H1 (cell line): ENCODE measurements at regions not wholly inside any gene's neighbourhood (a gene's known extent, or its start where the extent isn't known, plus 50 kb on each side); places are given as distances from the start of the nearest gene placed in this dataset.

Source experiments
- CTCF ChIA-PET: fragments of 300-600 bp; sonication (Branson Sonifier 250); formaldehyde crosslinking; loops from one replicate; lab custom pipeline; 2021; ENCODE audit not compliant: partially characterized antibody; lab: Charles Lee
- POLR2A ChIA-PET: fragments of 300-600 bp; sonication (Branson Sonifier 250); formaldehyde crosslinking; loops from one replicate; lab custom pipeline; 2021; ENCODE audit warnings: inconsistent platforms; ENCODE audit not compliant: partially characterized antibody; lab: Charles Lee
- DNase-seq, 2 experiments: peaks; one replicate each; pipeline versions ENCODE4 v3.0.0 to v3.0.0-alpha.2; 2010 to 2022; ENCODE audit warnings: low spot score in 2 of 2, low read depth in 1 of 2, mixed read lengths in 1 of 2
- FAIRE-seq: peaks from 2 replicates; lab custom pipeline; 2011; peaks lifted over from hg19 to GRCh38; lab: Jason Lieb, UNC
- H2AFZ ChIP-seq: 2 replicates; pipeline ENCODE4 v1.8.1; 2012; ENCODE audit warnings: low read length, inconsistent platforms
- H2AK5ac ChIP-seq: 2 replicates; pipeline ENCODE4 v1.6.1; 2013; ENCODE audit warnings: low read depth, low read length
- H2BK120ac ChIP-seq: replicated peaks from 2 replicates; pipeline ENCODE3; 2013; ENCODE audit warnings: low read depth, low read length, inconsistent platforms
- H2BK12ac ChIP-seq: 2 replicates; pipeline ENCODE4 v1.6.1; 2013; ENCODE audit warnings: low read depth, low read length
- H2BK15ac ChIP-seq: 2 replicates; pipeline ENCODE4 v1.6.1; 2013; ENCODE audit warnings: low read length
- H2BK20ac ChIP-seq: 2 replicates; pipeline ENCODE4 v1.6.1; 2013; ENCODE audit warnings: low read length
- H2BK5ac ChIP-seq: 2 replicates; pipeline ENCODE4 v1.6.1; 2013; ENCODE audit warnings: low read depth, low read length
- H3K14ac ChIP-seq: 2 replicates; pipeline ENCODE4 v1.6.1; 2013; ENCODE audit warnings: inconsistent platforms; ENCODE audit not compliant: insufficient read length
- H3K18ac ChIP-seq: 2 replicates; pipeline ENCODE4 v1.6.1; 2013; ENCODE audit warnings: low read length; ENCODE audit errors: extremely low read depth
- H3K23ac ChIP-seq: 2 replicates; pipeline ENCODE4 v1.6.1; 2013; ENCODE audit warnings: inconsistent platforms; ENCODE audit not compliant: insufficient read length
- H3K23me2 ChIP-seq: 2 replicates; pipeline ENCODE4 v1.6.1; 2013; ENCODE audit warnings: low read depth, low read length
- H3K27ac ChIP-seq: 2 replicates; pipeline ENCODE4 v1.6.1; 2011; ENCODE audit warnings: low read depth, low read length, inconsistent platforms
- H3K27me3 ChIP-seq, 4 experiments: replicated peaks in 1 of 4; 1 replicate in 1 of 4; 2 replicates in 3 of 4; pipeline versions ENCODE4 v1.6.1 to v1.8.1; 2011 to 2013; ENCODE audit warnings: low read length in 3 of 4, mild to moderate bottlenecking in 3 of 4, inconsistent platforms in 2 of 4, mixed read lengths in 2 of 4, moderate library complexity in 1 of 4; ENCODE audit not compliant: control insufficient read depth in 3 of 4, insufficient read depth in 3 of 4; ENCODE audit errors: extremely low read depth in 1 of 4
- H3K36me3 ChIP-seq, 4 experiments: 2 replicates each; pipeline versions ENCODE4 v1.6.1 to v1.8.1; 2011 to 2013; ENCODE audit warnings: mild to moderate bottlenecking in 4 of 4, low read length in 3 of 4, moderate library complexity in 2 of 4, control low read depth in 1 of 4, inconsistent platforms in 1 of 4; ENCODE audit not compliant: insufficient read depth in 4 of 4, control insufficient read depth in 2 of 4
- H3K4ac ChIP-seq: replicated peaks from 2 replicates; pipeline ENCODE3; 2013; ENCODE audit warnings: low read length, low read depth, mixed read lengths, inconsistent platforms; ENCODE audit not compliant: insufficient read length
- H3K4me1 ChIP-seq, 4 experiments: replicated peaks in 1 of 4; 1 replicate in 1 of 4; 2 replicates in 3 of 4; pipeline versions ENCODE4 v1.6.1 to v1.8.1; 2011 to 2013; ENCODE audit warnings: low read length in 3 of 4, inconsistent platforms in 2 of 4, mixed read lengths in 1 of 4; ENCODE audit not compliant: insufficient read depth in 4 of 4, control insufficient read depth in 3 of 4
- H3K4me2 ChIP-seq, 2 experiments: 2 replicates each; pipeline versions ENCODE4 v1.6.1 to v1.8.1; 2011 to 2013; ENCODE audit warnings: low read depth in 2 of 2, low read length in 2 of 2, control low read depth in 1 of 2, inconsistent platforms in 1 of 2, mild to moderate bottlenecking in 1 of 2; ENCODE audit not compliant: insufficient read depth in 1 of 2
- H3K4me3 ChIP-seq, 4 experiments: fragments of 200-600, 300-600 bp in 1 of 4; sonication (generic), shearing (Covaris generic), sonication (Bioruptor Twin) in 1 of 4; 2 replicates each; pipeline versions ENCODE4 v1.5.1 to v1.8.1; 2011 to 2016; ENCODE audit warnings: low read length in 4 of 4, low read depth in 3 of 4, control low read depth in 2 of 4, inconsistent platforms in 2 of 4, mild to moderate bottlenecking in 2 of 4, mixed read lengths in 1 of 4, moderate library complexity in 1 of 4; ENCODE audit not compliant: insufficient read depth in 2 of 4; ENCODE audit errors: extremely low read depth in 1 of 4
- H3K56ac ChIP-seq: replicated peaks from 2 replicates; pipeline ENCODE3; 2013; ENCODE audit warnings: low read depth, mild to moderate bottlenecking, mixed read lengths, low read length, inconsistent platforms; ENCODE audit not compliant: insufficient read length
- H3K79me1 ChIP-seq: 2 replicates; pipeline ENCODE4 v1.6.1; 2013; ENCODE audit warnings: low read depth, low read length, control low read depth
- H3K79me2 ChIP-seq, 2 experiments: 2 replicates each; pipeline versions ENCODE4 v1.6.1 to v1.8.1; 2012 to 2013; ENCODE audit warnings: low read length in 2 of 2, mild to moderate bottlenecking in 2 of 2, inconsistent platforms in 1 of 2; ENCODE audit not compliant: insufficient read depth in 2 of 2, control insufficient read depth in 1 of 2
- H3K9ac ChIP-seq, 4 experiments: replicated peaks in 1 of 4; 1 replicate in 1 of 4; 2 replicates in 3 of 4; pipeline versions ENCODE4 v1.6.1 to v1.8.1; 2011 to 2013; ENCODE audit warnings: low read depth in 3 of 4, low read length in 3 of 4, control low read depth in 2 of 4, mild to moderate bottlenecking in 2 of 4, moderate library complexity in 2 of 4, inconsistent platforms in 1 of 4; ENCODE audit errors: extremely low read depth in 1 of 4
- H3K9me3 ChIP-seq, 2 experiments: 2 replicates each; pipeline versions ENCODE4 v1.6.1 to v1.8.1; 2012 to 2013; ENCODE audit warnings: mild to moderate bottlenecking in 2 of 2, moderate library complexity in 2 of 2, control low read depth in 1 of 2, inconsistent platforms in 1 of 2, low read depth in 1 of 2, low read length in 1 of 2, mixed read lengths in 1 of 2; ENCODE audit not compliant: insufficient read depth in 2 of 2
- H4K20me1 ChIP-seq, 2 experiments: replicated peaks in 1 of 2; 2 replicates each; pipeline versions ENCODE3 to v1.8.1; 2011 to 2013; ENCODE audit warnings: inconsistent platforms in 2 of 2, low read length in 2 of 2, mild to moderate bottlenecking in 1 of 2; ENCODE audit not compliant: insufficient read depth in 2 of 2, control insufficient read depth in 1 of 2
- H4K5ac ChIP-seq: 2 replicates; pipeline ENCODE4 v1.6.1; 2013; ENCODE audit warnings: low read length, low read depth, mixed read lengths, inconsistent platforms; ENCODE audit not compliant: insufficient read length
- H4K8ac ChIP-seq: 2 replicates; pipeline ENCODE4 v1.8.0; 2013; ENCODE audit warnings: mild to moderate bottlenecking, moderate library complexity, low read length, inconsistent platforms; ENCODE audit not compliant: insufficient read depth; ENCODE audit errors: extremely low read depth
- H4K91ac ChIP-seq: replicated peaks from 2 replicates; pipeline ENCODE3; 2013; ENCODE audit warnings: low read length, mixed read lengths, inconsistent platforms; ENCODE audit not compliant: insufficient read length
- CHD2 ChIP-seq: IDR thresholded peaks from 2 replicates; pipeline ENCODE4 v1.6.1; 2012; ENCODE audit warnings: low read length, improper control_type of control experiment
- CTBP2 ChIP-seq: IDR thresholded peaks from 2 replicates; pipeline ENCODE4 v1.7.0; 2011; ENCODE audit warnings: borderline replicate concordance, mild to moderate bottlenecking, moderate library complexity, mixed read lengths, low read length; ENCODE audit not compliant: insufficient read depth, insufficient read length
- JUN ChIP-seq: IDR thresholded peaks from 2 replicates; pipeline ENCODE4 v1.6.1; 2011; ENCODE audit warnings: low read depth, mild to moderate bottlenecking, improper control_type of control experiment, low read length
- POLR2AphosphoS5 ChIP-seq: IDR thresholded peaks from 2 replicates; pipeline ENCODE4 v1.6.1; 2011; ENCODE audit warnings: low read depth, low read length
- SIN3A ChIP-seq, 2 experiments: IDR thresholded peaks in 1 of 2; conservative IDR thresholded peaks in 1 of 2; 2 replicates each; pipeline ENCODE4 v1.6.1; 2011 to 2012; ENCODE audit warnings: low read length in 2 of 2, improper control_type of control experiment in 1 of 2, low read depth in 1 of 2, mild to moderate bottlenecking in 1 of 2
- WGBS, 2 experiments: shearing (Covaris generic) in 1 of 2; methylation state at CpG; one replicate each; pipeline versions ENCODE4 v1.1.6 to v1.1.7; 2013 to 2015; ENCODE audit warnings: low lambda C conversion rate in 2 of 2, mixed read lengths in 2 of 2, inconsistent platforms in 1 of 2, low coverage in 1 of 2, missing lambda C conversion rate in 1 of 2; ENCODE audit not compliant: insufficient replicate concordance in 2 of 2, insufficient coverage in 1 of 2, insufficient read length in 1 of 2; ENCODE audit errors: extremely low coverage in 1 of 2, missing lambda C conversion rate in 1 of 2; 5-methylcytosine and 5-hydroxymethylcytosine counted together

DNA sequence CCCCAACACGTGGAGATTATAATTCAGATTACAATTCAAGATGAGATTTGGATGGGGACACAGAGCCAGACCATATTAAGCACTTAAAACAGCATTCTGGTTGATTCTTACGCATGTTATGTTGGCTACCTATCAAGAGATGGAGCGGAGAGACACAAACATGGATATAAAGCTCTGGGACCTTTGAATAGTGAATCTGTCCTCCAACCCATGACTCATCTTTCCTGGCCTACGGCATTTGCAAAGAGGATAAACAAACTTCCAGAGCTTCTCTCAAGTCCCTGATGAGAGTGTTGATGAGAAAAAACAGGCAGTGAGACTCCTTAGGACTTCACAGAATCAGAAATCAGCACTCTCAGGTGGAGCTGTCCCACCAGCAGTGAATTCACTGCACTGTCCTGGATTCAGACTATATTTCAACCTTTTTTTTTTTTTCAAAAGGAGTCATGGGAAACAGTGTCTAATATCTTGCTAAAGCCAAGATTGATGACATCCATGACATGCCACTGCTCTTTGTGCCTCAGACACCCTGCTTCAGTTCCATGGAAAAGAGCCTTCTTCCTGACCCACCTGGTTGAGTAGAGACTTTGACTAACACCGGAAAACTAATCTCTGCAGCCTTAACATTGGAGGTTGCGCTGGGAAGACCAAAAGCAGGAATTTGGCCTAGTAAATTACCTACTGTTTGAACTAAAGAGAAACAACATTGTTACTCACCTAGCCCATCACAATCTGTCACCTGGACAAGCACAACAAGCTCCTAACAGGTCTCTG lies 62.1 kb upstream of the NPAS2 start:
- POLR2A ChIA-PET = no interaction called here
- no peak overlapping the region for H2BK120ac ChIP-seq
- DNase-seq (no peak), FAIRE-seq (no peak)
- H4K91ac ChIP-seq = no peak overlapping the region
- CTCF ChIA-PET = interaction anchor here (0.6 to 1.8 kb wide), 2 partner anchors 10 to 396 kb away, joined by 5 read pairs; no protein-coding TSS in a partner anchor
- no peaks in the 10 kb centered on the region for H3K27me3 ChIP-seq
- no peak overlapping the region for H3K56ac ChIP-seq
- no peak overlapping the region for H3K23ac ChIP-seq
- no peak overlapping the region for H4K8ac ChIP-seq
- WGBS, 2 experiments = 91% methylated on average over 6 of the region's 6 CpGs; no CpG with 5 or more reads in 1 of the 2 experiments
- H2BK12ac ChIP-seq = no peak overlapping the region
- no peak overlapping the region for H2BK15ac ChIP-seq
- H3K79me2 ChIP-seq = no peaks in the 10 kb centered on the region
- no peak overlapping the region for H3K27ac ChIP-seq
- no peak overlapping the region for H2BK20ac ChIP-seq
- H3K79me1 ChIP-seq = no peaks in the 10 kb centered on the region
- no peak overlapping the region for H3K4me2 ChIP-seq
- H2BK5ac ChIP-seq = no peak overlapping the region
- H4K20me1 ChIP-seq = no peaks in the 10 kb centered on the region
- no peaks in the 10 kb centered on the region for H3K4me1 ChIP-seq
- no peak overlapping the region for H3K4ac ChIP-seq
- H4K5ac ChIP-seq = no peak overlapping the region
- no peaks in the 10 kb centered on the region for H3K9me3 ChIP-seq
- no peaks in the 10 kb centered on the region for H3K23me2 ChIP-seq
- no peak overlapping the region for H3K4me3 ChIP-seq
- no peak overlapping the region for H3K14ac ChIP-seq
- H2AK5ac ChIP-seq = no peak overlapping the region
- no peak overlapping the region for H3K18ac ChIP-seq
- H2AFZ ChIP-seq = no peak overlapping the region
- H3K36me3 ChIP-seq = no peaks in the 10 kb centered on the region
- H3K9ac ChIP-seq = no peak overlapping the region
- no peak for TF ChIP-seq POLR2AphosphoS5
- no peak for TF ChIP-seq SIN3A (conservative IDR thresholded peaks at IDR 0.05 in 1 of 2, IDR thresholded peaks at IDR 0.05 in 1 of 2; ENCODE audit: low read depth in 1 of 2, low read length in 2 of 2)
- TF ChIP-seq JUN = no peak
- TF ChIP-seq CHD2 = no peak
- TF ChIP-seq CTBP2 = no peak
